Astrocyte of the hippocampus (primary cell): ENCODE measurements at regions not wholly inside any gene's neighbourhood (a gene's known extent, or its start where the extent isn't known, plus 50 kb on each side); places are given as distances from the start of the nearest gene placed in this dataset.
"Not testable (repeated sequence)": the region's sequence is repeated elsewhere in the genome, so short reads cannot be mapped to it uniquely, and the experiment has no call there.

ENCODE experiments used
- DNase-seq: peaks from one replicate; pipeline ENCODE4 v3.0.0; 2011; ENCODE audit warnings: low read depth, low spot score

DNA sequence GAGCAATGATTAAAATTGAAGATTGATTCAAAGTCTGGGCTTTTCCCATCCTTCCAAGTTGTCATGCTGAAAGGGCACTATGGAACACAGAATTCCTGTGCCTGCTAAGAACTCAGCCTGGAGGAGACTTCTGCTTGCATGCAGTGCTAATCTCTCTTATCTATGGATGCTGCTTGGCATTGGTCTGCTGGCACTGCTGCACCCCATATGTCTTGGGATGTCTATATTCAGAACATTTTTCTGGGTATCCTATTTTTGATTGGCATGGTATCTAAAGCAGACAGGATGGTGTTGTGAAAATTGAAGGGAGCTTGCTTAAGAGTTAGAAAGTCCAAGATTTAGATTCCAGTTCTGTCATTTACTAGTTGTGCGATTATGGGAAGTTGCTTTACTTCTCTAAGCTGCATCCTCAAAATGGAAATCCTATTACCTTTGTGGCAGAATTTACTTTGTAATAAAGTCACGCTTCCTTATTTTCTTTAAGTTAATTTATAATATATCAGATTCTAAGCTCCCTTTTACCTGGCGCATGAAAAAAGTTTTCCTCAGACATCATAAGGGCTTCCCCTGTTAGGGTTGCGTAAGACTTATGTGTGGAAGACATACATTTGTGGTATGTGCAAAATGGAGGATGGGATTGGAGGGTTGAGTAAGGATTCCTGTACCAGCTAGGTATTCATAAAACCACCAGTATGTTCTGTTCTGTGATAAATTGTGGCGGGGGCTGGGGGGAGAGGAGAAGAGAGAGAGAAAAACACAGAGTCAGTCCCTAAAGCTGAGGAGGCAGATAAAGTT is 254.0 kb downstream of the DMAC1 start:
- DNase-seq, result no peak

- no peak for DNase-seq
Measured at GRCh38 chr9:7542693-7543092, 256.9 kb downstream of the DMAC1 start.

- no peak for DNase-seq
Measured at GRCh38 chr9:7542126-7542525, 257.5 kb downstream of the DMAC1 start.

GRCh38 chr9:7536310-7536939 is 263.2 kb downstream of the DMAC1 start:
- peak; percentile 64 for DNase-seq

- no peak for DNase-seq
Measured at GRCh38 chr9:7534211-7534935, 265.2 kb downstream of the DMAC1 start.

- no peak for DNase-seq
Measured at GRCh38 chr9:7533376-7534090, 266.0 kb downstream of the DMAC1 start.

GRCh38 chr9:7523426-7524043 is 276.0 kb downstream of the DMAC1 start:
- DNase-seq, result no peak

- DNase-seq, result no peak
Measured at GRCh38 chr9:7520396-7520795, 279.2 kb downstream of the DMAC1 start.

GRCh38 chr9:7516376-7516775 is 283.2 kb downstream of the DMAC1 start:
- no peak for DNase-seq

GRCh38 chr9:7510199-7510598 is 289.4 kb downstream of the DMAC1 start:
- no peak for DNase-seq

DNA sequence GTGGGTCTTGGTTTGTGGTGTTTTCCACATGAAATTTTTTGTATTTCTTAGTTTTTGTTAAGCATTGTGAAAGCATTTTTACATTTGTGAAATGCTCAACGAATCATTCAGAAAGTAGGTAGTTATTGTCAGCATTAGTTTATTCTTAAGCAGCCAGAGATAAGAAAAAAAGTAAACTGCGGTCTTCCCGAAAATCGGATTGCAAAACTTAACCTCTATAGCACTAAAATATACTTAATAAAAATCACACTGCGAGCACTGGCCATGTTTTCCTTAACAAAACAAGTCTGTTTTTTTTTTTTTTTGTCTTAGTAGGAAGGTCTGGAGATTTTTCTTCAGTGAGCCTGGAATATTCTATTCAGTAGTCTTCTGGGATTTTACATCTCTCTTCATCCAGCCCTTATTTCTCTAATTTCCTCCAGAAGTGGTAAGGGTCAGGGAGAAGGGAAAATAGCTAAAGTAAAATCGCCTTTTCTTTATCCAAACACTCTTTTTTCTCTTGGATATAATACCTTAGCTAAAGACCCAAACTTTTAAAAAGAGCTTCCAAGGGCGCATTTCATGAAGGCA is 289.9 kb downstream of the DMAC1 start:
- DNase-seq, result no peak

DNA sequence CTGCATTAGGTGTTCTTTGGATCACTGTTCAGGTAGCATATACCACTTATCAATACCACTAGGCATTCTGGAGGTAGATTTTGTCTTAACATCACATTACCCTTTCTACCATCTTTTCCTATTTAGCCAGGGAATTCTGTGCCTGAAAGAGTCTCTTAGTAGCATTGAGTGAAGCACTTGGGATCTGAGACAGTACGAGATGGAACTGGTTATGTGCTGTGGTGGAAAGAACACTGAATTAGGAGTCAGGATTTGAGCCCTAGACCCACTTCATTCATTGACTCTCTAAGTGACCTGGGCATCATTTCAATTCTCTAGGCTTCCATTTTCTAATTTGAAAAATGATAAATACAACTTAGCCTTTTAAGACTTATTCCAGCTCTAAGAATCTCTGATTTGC is 291.1 kb downstream of the DMAC1 start:
- no peak for DNase-seq

DNA sequence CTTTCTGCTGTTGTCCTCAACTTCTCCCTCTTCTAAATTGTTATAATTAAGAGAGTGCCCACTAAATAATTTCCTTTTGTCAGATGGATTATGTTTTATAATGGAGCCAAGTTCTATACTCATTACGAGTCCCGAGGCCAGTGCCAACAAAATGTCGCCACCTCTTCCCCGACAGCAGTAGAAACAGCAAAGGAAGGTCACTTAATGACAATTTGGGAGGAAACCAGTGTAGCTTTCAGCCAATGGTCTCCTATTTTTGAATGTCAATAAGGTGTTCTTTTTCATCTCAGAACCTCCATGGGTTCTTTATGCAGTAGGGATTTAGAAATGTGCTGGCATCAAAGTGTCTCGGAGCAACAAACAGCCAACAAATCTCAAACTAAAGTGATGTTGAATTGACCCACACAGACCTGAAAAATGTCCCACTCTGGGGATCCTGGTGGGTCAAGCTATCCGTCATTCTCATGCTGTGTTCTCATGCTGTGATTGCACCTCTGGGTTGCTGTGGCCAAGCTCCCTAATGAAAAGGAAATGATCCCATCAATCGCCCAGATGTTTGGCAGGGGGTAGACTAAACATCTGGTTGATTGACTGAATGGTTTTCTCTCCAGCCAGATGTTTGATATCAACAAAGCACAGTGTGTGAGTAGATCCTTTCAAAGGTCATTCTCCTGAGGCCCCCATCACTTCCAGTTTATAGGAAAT is 291.9 kb downstream of the DMAC1 start:
- DNase-seq, result no peak

- no peak for DNase-seq
Measured at GRCh38 chr9:7507026-7507425, 292.6 kb downstream of the DMAC1 start.

- no peak for DNase-seq
Measured at GRCh38 chr9:7500521-7500920, 299.1 kb downstream of the DMAC1 start.

DNA sequence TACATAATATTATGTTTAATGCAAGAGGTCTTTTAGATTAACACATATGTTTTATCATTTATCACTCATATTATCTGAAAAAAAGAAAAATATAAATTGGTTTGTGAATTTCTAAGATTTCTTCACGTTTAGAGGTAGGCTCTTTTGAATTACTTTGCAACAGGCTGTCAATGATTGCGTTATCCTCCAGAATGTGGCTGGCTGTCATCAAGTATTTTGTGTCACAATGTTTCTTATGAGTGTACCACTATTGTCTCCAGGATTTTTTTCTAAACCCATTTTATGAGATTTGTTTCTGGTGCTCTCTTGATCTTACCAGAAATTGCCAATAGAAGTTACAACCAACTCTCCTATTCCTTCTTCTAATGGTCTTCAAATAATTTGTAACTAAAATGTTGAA is 307.9 kb downstream of the DMAC1 start:
- DNase-seq, result no peak

GRCh38 chr9:7490317-7491108 is 309.1 kb downstream of the DMAC1 start:
- no peak for DNase-seq

DNA sequence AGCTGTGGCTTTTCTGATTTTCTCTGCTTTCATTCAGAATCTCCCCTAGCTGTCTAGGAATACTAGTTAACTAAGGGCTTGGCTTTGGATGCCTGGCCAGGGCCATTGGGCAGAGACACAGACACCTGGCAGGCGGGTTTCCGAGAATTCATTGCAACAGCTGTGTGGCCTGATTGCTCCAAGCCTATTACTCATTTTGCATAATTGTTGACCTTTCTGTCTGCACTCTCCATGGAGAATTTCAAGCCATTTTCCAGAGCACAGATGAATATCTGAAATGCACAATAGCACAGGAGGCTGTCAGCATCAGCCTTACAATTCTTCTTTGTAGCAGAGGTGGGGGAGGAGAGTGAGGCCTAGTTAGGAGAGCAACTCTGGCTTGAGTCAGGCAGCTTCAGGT is 310.5 kb downstream of the DMAC1 start:
- no peak for DNase-seq

DNA sequence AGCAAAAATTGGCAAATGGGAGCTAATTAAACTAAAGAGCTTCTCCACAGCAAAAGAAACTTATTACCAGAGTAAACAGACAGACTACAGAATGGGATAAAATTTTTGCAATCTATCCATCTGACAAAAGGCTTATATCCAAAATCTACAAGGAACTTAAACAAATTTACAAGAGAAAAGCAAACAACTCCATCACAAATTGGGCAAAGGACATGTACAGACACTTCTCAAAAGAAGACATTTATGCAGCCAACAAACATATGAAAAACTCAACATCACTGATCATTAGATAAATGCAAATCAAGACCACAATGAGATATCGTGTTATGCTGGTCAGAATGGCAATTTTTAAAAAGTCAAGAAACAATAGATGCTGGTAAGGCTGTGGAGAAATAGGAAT is 315.6 kb downstream of the DMAC1 start:
- DNase-seq, result not testable (repeated sequence)

DNA sequence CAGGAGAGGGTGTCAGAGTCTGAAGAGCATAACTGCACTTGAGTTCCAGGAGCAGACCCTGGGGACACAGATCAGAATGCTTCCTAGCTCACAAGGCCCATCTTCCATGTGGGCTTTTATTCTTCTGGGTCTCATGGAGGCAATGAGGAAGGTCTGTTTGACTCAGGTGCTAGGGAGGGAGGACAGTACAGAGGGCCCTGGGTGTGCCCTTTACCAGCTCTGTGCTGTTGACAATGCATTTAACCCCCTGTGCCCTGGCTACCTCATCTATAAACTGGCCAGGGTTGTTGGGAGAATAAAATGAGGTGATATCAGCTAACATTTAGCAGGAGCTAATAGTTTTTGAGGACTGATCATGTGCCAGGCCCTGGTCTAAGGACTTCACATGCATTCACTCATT is 318.0 kb downstream of the DMAC1 start:
- no peak for DNase-seq
